Stimulated activated CD8-positive, alpha-beta memory T cell treated with anti-CD3 and anti-CD28 coated beads, Interleukin-4, amount 100 ng/mL, for 48 hours (primary cell): ENCODE measurements at regions not wholly inside any gene's neighbourhood (a gene's known extent, or its start where the extent isn't known, plus 50 kb on each side); places are given as distances from the start of the nearest gene placed in this dataset.
"Not testable (repeated sequence)": the region's sequence is repeated elsewhere in the genome, so short reads cannot be mapped to it uniquely, and the experiment has no call there.

Source experiments
- DNase-seq: peaks from one replicate; pipeline ENCODE4 v3.0.0-alpha.2; 2020

GRCh38 chr6:4486568-4487315, 289.5 kb upstream of the CDYL start:
- DNase-seq, result no peak

DNA sequence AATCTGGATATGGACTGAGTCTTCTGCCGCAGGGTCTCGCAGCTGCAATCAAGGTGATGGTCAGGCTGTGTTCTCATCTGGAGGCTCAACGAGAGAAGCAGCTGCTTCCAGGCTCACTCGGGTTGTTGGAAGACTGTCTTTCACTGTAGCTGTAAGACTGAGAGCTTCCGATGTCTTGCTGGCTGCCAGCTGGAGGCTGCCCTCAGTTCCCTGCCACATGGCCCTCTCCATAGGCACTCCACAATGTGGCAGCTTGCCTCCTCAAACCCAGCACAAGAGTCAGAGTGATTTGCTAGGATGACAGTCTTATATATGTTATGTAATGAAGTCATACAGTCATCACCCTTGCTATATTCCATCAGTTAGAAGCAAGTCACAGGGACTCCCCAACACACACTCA, 290.5 kb upstream of the CDYL start:
- no peak for DNase-seq

DNA sequence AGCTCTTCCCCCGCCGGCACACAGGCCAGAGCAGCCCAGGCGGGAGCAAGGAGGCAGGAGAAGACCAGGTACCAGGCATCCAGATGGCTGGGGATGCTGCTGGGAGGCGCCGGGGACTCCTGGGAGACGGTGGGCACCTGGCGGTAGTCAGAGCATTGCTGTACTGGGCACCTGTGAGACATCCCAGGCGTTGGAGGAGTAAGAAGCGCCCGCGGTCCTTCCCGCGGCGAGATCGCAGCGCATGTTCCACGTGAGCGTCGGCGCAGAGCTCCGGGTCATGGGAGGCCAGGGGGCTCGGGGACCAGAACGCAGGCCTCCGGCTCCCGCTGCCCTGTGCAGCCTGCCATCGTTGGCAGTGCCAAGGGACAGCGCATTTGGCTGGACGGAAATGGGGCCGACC, 293.7 kb upstream of the CDYL start:
- DNase-seq, result no peak

GRCh38 chr6:4480788-4481735, 295.1 kb upstream of the CDYL start:
- DNase-seq, result no peak

GRCh38 chr6:4478098-4478497, 298.1 kb upstream of the CDYL start:
- no peak for DNase-seq

DNA sequence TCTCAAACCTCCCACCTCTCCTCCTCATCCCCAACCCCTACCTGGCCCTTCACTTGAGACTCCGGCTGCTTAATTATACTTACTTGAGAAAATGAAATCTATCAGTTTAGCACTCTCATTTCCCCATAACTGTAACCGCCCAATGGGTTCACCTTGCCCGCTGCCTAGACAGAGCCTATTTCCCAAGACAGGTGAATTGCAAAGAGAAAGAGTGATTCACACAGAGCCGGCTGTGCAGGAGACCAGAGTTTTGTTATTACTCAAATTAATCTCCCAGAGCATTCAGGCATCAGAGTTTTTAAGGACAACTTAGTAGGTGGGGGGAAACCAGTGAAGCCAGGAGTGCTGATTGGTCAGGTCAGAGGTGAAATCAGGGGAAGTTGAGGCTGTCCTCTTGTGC, 301.4 kb upstream of the CDYL start:
- no peak for DNase-seq

DNA sequence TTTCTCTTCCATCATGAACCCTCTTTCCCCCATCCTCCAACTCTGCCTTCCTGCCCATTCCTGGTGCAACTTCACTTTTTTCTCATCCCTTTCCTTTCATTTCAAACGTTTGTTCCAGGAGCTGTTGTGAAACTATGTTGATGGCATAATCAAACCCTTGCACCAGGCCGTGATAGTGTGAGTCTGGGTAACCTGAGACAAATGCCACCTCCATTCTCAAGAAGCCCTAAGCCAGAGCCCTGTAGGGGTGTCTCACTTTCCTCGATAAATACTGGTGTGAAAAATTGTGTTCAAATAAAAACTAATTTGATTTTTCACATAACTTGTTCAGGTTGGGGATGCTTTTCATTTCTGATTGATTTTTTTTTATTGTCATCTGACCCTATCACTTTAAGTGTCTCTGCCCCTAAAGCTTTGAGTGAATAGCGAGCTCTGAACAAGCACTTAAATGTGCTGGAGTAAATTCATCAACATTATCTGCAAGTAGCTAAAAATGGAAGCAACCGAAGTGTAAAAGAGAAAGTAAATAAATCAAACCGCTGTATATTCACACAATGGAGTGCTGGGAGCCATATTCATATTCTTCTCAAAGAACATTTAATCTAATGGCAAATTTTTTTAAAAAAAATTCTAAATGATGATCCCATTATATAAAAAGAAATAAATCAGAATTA, 303.1 kb upstream of the CDYL start:
- DNase-seq, result no peak

DNA sequence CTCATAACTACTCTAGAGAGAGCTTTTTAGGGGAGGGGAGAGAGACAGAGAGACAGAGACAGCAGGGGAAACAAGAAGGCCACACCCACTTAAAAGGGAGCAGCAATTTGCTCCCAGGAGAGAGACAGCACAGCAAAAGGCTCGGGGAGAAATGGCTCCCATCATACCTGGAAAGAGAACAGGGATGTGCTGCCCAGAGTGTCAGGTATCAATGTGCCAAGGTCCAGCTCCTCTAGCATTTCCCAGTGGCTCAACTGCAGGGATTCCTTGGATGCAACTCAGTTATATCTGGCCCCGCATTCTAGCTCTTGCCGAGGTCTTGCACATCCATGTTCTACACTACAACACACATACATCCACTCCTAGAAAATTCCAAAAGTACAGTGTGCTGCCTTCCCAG, 304.0 kb upstream of the CDYL start:
- DNase-seq, result no peak

GRCh38 chr6:4471515-4471914, 304.7 kb upstream of the CDYL start:
- DNase-seq, result not testable (repeated sequence)

- no peak for DNase-seq
Measured at GRCh38 chr6:4470698-4471210, 305.4 kb upstream of the CDYL start.

- no peak for DNase-seq
Measured at GRCh38 chr6:4466769-4467480, 309.3 kb upstream of the CDYL start.

GRCh38 chr6:4466261-4466660, 309.9 kb upstream of the CDYL start:
- DNase-seq, result no peak

- DNase-seq, result no peak
Measured at GRCh38 chr6:4464638-4465037, 311.6 kb upstream of the CDYL start.

- no peak for DNase-seq
Measured at GRCh38 chr6:4463236-4463635, 313.0 kb upstream of the CDYL start.

DNA sequence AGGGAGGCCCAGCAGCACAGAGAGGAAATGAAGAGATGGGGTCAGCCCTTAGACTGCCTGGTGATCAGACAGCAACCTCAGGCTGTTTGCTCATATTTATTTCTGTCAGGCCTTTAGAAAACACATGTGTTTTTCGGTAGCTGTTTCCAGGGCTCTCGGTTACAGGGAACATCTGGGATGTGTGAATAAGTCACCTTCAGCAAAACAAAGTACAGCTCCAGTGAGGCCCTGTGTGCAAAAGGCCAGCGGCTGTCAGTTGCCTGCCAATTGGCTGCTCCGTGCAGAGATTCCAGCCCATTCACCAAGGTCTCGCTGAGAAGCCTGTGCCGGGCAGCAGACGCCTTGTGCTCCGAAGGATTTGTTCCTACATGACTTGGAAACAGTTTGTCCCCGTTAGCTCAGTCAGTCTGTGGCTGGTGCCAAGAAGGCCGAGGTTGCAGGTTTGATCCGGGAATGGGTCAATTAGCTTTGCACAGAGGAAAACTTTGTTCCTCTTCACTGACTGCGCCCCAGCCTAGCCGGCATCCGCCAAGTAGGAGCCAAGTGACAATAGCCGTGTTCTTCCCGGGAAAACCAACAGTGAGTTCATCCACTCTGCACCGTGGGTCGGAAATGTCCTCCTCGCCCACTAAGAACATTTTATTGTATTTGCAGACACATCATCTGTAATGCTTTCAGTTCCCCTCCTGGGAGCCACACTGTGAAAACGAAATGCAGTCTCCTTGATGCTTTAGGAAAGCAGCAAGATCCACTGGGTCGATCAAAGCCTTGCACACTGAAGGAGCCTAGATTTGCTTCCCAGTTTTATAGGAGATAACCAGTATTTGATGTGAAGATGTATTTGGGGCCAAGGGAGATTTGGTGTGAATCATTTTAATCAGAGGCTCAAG, 315.4 kb upstream of the CDYL start:
- no peak for DNase-seq

GRCh38 chr6:4459996-4460395, 316.2 kb upstream of the CDYL start:
- DNase-seq, result no peak

DNA sequence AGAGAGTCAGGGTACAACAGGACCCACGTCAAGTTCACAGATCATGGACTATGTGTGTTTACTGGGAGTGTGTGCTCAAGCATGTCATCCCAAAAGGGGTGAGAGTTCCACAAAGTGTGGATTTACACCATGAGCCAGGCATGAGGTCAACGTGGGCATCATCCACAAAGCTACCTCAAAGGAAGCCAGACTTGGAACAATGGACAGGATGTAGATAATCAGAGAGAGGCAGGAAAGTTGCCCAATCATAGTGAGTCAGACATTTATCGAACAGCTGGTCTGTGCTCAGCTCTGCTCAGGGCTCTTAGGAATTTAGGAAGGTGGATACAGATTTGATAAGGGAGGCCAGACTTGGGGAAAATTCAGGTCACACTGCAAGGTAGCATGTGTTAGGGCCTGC, 317.2 kb upstream of the CDYL start:
- DNase-seq, result no peak

- DNase-seq, result no peak
Measured at GRCh38 chr6:4451718-4452117, 316.3 kb upstream of the ECI2 start.

GRCh38 chr6:4451081-4451480, 315.7 kb upstream of the ECI2 start:
- no peak for DNase-seq

DNA sequence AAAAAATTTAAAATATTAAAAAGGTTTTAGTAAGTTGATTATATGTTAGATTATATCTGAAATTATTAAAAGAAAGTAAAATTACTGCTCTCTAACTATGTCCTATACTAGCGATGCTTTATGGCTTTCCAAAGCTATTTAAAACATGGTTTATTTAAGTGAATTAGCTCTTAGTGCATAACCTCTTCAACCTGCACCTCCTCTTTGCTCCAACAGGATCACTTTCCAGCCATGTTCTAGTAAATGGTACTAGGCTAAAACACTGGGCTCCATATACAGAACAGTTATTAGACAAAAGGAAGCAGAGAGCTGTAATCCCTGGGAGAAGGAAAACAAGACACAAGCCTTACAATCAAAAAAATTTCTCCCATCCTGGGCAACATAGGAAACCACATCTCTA, 314.9 kb upstream of the ECI2 start:
- DNase-seq, result no peak

DNA sequence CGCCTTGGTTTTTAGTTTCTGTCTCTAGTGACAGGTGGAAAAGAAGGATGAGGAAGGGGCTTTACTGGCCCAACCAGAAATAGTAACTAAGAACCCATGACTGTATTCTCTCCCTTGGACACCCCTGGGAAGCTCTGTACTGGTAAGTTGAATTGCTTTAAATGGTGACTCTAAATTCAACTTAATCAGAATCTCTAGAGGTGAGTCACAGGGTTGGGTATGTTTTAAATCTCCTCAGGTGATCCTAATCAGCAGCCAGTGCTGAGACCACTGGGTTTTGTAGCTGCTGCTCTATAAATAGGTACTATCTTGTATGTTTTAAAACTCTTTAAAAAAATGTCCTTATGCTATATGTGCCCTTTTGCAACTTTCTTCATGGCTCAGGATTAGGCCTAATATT, 314.0 kb upstream of the ECI2 start:
- DNase-seq, result no peak

DNA sequence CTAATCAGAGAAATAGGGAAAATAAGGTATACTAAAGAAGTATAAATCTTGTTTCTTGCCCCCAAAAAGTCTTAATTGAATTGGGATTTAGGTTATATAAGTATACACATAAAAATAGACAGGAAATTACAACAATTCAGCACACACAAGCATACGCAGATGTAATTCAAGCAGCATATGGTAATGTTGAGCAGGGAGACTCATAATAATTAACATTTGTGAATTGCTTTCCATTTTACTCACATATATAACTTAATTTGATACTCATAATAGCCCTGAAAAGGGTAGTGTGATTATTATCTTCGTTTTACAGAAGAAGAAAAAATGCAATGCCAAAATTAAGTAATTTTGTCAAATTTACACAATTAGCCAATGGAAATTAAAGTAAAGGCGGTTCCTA, 313.5 kb upstream of the ECI2 start:
- no peak for DNase-seq
